ENCODE measurements at regions not wholly inside any gene's neighbourhood (a gene's known extent, or its start where the extent isn't known, plus 50 kb on each side); places are given as distances from the start of the nearest gene placed in this dataset.
A peak's percentile ranks its signal among the peaks of the same experiment; 100 is the strongest.

DNA sequence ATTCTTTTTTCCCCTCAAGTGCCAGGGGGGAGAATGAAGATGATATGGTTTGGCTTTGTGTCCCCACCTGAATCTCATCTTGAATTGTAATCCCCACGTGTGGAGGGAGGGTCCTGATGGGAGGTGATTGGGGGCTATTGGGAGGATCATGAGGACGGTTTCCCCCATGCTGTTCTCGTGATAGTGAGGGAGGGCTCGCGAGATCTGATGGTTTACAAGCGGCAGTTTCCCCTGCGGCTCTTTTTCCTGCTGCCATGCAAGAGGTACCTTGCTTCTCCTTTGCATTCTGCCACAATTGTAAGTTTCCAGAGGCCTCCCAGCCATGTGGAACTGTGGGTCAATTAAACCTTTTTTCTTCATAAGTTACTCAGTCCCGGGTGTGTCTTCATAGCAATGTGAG, 173.7 kb downstream of the CAND1 start:
- intact Hi-C loops (cut with micrococcal nuclease) (no loop called here), in situ Hi-C loops (cut with MboI) (no loop called here)
- Histone ChIP-seq H3K4me1 (replicated peaks in 1 of 2; ENCODE audit: control insufficient read depth in 2 of 2, insufficient read depth in 2 of 2, low read length in 2 of 2) (no peaks in the 10 kb centered on the region; a peak in 2 of 5 replicates), H3K4me2 (ENCODE audit: insufficient read depth, low read length) (no peak overlapping the region), H3K79me2 (ENCODE audit: control insufficient read depth, insufficient read depth, low read length) (no peaks in the 10 kb centered on the region), H3K9me3 (replicated peaks; ENCODE audit: control insufficient read depth, insufficient read depth, low read depth, low read length) (no peaks in the 10 kb centered on the region; the same call in 1 of the 2 replicates), H2AFZ (ENCODE audit: low read depth, low read length) (peak overlapping the region; percentile 54), H3K4me3 (no peak overlapping the region), H3K9me1 (ENCODE audit: control insufficient read depth, insufficient read depth, low read length) (no peaks in the 10 kb centered on the region), H3K9ac (ENCODE audit: insufficient read depth in 1 of 2, low read depth in 2 of 2, low read length in 2 of 2) (no peak overlapping the region), H3K27ac (ENCODE audit: extremely low read depth, low read depth, low read length) (no peak overlapping the region), H3K27me3 (ENCODE audit: control insufficient read depth in 2 of 2, insufficient read depth in 2 of 2, low read length in 2 of 2) (no peaks in the 10 kb centered on the region), H3K36me3 (ENCODE audit: control insufficient read depth, insufficient read depth, low read length) (no peaks in the 10 kb centered on the region), H4K20me1 (replicated peaks; ENCODE audit: control insufficient read depth, insufficient read depth, low read length) (no peaks in the 10 kb centered on the region)
- ATAC-seq, result no peak
- no TSS peak for BruUV-seq (replicated peaks)
- ChIA-PET CTCF (ENCODE audit: low intra/inter-chr PET ratio) (no interaction called here), POLR2A (no interaction called here)
- peak; percentile 68; the same call in 1 of the 2 replicates for TF ChIP-seq CHD2 (IDR thresholded peaks at IDR 0.05; ENCODE audit: low read depth, low read length)
- no peak for TF ChIP-seq SAFB2 (IDR thresholded peaks at IDR 0.05; ENCODE audit: borderline replicate concordance, low read depth, low read length, severe bottlenecking)
- no peak for DNase-seq (ENCODE audit: extremely low read depth in 1 of 4, low spot score in 3 of 4)
- no peak for FAIRE-seq
- WGBS (ENCODE audit: insufficient coverage, low coverage, missing lambda C conversion rate), result 14% methylated on average over 7 of the region's 8 CpGs

DNA sequence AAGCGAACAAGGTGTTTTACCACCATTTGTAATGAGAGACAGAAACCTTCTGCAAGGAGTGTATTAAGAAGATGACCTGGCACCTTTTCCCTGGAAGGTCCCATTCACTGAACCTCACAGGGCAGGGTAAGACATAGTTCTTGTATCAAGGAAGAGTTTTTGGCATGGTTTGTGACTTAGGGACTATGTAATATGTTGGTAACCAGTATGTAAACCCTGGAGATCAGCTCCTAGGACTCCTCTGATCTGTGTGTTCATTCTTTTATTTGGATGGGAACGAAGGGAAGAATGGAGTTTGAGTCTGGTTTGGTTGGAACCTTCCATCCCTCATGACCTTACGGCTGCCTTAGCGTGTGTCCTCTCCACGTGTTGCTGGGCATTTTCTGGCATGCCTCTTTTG, 175.4 kb downstream of the CAND1 start:
- H4K20me1 ChIP-seq (replicated peaks; ENCODE audit: control insufficient read depth, insufficient read depth, low read length), result no peaks in the 10 kb centered on the region
- ChIA-PET POLR2A (no interaction called here), CTCF (ENCODE audit: low intra/inter-chr PET ratio) (no interaction called here)
- no peak for FAIRE-seq
- no peak for DNase-seq (ENCODE audit: extremely low read depth in 1 of 4, low spot score in 3 of 4)
- under 1% methylated on average over 5 of the region's 5 CpGs for WGBS (ENCODE audit: insufficient coverage, low coverage, missing lambda C conversion rate)
- no peaks in the 10 kb centered on the region for H3K36me3 ChIP-seq (ENCODE audit: control insufficient read depth, insufficient read depth, low read length)
- no peaks in the 10 kb centered on the region for H3K79me2 ChIP-seq (ENCODE audit: control insufficient read depth, insufficient read depth, low read length)
- no peaks in the 10 kb centered on the region; the same call in 1 of the 2 replicates for H3K9me3 ChIP-seq (replicated peaks; ENCODE audit: control insufficient read depth, insufficient read depth, low read depth, low read length)
- intact Hi-C loops (cut with micrococcal nuclease), result no loop called here
- no peak for ATAC-seq
- no peak overlapping the region for H2AFZ ChIP-seq (ENCODE audit: low read depth, low read length)
- no peaks in the 10 kb centered on the region for H3K9me1 ChIP-seq (ENCODE audit: control insufficient read depth, insufficient read depth, low read length)
- no peaks in the 10 kb centered on the region; a peak in 2 of 5 replicates for H3K4me1 ChIP-seq (replicated peaks in 1 of 2; ENCODE audit: control insufficient read depth in 2 of 2, insufficient read depth in 2 of 2, low read length in 2 of 2)
- in situ Hi-C loops (cut with MboI), result no loop called here
- no peak overlapping the region for H3K9ac ChIP-seq (ENCODE audit: insufficient read depth in 1 of 2, low read depth in 2 of 2, low read length in 2 of 2)
- H3K4me2 ChIP-seq (ENCODE audit: insufficient read depth, low read length), result no peak overlapping the region
- no peaks in the 10 kb centered on the region for H3K27me3 ChIP-seq (ENCODE audit: control insufficient read depth in 2 of 2, insufficient read depth in 2 of 2, low read length in 2 of 2)
- H3K27ac ChIP-seq (ENCODE audit: extremely low read depth, low read depth, low read length), result no peak overlapping the region
- BruUV-seq (replicated peaks), result no TSS peak
- H3K4me3 ChIP-seq, result no peak overlapping the region
- TF ChIP-seq, protein P1, sequence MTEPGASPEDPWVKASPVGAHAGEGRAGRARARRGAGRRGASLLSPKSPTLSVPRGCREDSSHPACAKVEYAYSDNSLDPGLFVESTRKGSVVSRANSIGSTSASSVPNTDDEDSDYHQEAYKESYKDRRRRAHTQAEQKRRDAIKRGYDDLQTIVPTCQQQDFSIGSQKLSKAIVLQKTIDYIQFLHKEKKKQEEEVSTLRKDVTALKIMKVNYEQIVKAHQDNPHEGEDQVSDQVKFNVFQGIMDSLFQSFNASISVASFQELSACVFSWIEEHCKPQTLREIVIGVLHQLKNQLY (CRISPR knock-in tag; conservative IDR thresholded peaks at IDR 0.05), result no peak
- TF ChIP-seq ZNF311 (CRISPR knock-in tag; IDR thresholded peaks at IDR 0.05) (no peak), GTF2A2 (tag; IDR thresholded peaks at IDR 0.05) (no peak), EHMT2 (IDR thresholded peaks at IDR 0.05) (no peak), BRF1 (IDR thresholded peaks at IDR 0.05; ENCODE audit: borderline replicate concordance, extremely low read depth, insufficient read length) (no peak), MYNN (IDR thresholded peaks at IDR 0.05) (no peak), MYNN (CRISPR knock-in tag; IDR thresholded peaks at IDR 0.05) (no peak)
- TF ChIP-seq, protein P2, sequence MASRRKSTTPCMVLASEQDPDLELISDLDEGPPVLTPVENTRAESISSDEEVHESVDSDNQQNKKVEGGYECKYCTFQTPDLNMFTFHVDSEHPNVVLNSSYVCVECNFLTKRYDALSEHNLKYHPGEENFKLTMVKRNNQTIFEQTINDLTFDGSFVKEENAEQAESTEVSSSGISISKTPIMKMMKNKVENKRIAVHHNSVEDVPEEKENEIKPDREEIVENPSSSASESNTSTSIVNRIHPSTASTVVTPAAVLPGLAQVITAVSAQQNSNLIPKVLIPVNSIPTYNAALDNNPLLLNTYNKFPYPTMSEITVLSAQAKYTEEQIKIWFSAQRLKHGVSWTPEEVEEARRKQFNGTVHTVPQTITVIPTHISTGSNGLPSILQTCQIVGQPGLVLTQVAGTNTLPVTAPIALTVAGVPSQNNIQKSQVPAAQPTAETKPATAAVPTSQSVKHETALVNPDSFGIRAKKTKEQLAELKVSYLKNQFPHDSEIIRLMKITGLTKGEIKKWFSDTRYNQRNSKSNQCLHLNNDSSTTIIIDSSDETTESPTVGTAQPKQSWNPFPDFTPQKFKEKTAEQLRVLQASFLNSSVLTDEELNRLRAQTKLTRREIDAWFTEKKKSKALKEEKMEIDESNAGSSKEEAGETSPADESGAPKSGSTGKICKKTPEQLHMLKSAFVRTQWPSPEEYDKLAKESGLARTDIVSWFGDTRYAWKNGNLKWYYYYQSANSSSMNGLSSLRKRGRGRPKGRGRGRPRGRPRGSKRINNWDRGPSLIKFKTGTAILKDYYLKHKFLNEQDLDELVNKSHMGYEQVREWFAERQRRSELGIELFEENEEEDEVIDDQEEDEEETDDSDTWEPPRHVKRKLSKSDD (conservative IDR thresholded peaks at IDR 0.05; ENCODE audit: low read length), result no peak

Measured in K562 (cell line).